ENCODE measurements at regions not wholly inside any gene's neighbourhood (a gene's known extent, or its start where the extent isn't known, plus 50 kb on each side); places are given as distances from the start of the nearest gene placed in this dataset.

- ATAC-seq (replicated peaks; ENCODE audit: extremely low read depth, poor library complexity, severe bottlenecking) (no peak), DNase-seq (ENCODE audit: low spot score in 2 of 2) (no peak)
- H3K27me3 Mint-ChIP-seq, result no peaks in the 10 kb centered on the region
Measured at GRCh38 chr2:15799432-15799827, 140.9 kb upstream of the MYCN start.

GRCh38 chr2:15800495-15801329 is 139.6 kb upstream of the MYCN start:
- no peak overlapping the region for H3K27ac Mint-ChIP-seq (ENCODE audit: low read depth)
- ATAC-seq (replicated peaks; ENCODE audit: extremely low read depth, poor library complexity, severe bottlenecking), result no peak
- no peaks in the 10 kb centered on the region for H3K9me3 Mint-ChIP-seq
- no peaks in the 10 kb centered on the region for H3K4me1 Mint-ChIP-seq
- H3K36me3 Mint-ChIP-seq (ENCODE audit: insufficient read depth), result no peaks in the 10 kb centered on the region
- no peak overlapping the region for H3K4me3 Mint-ChIP-seq
- no peak for DNase-seq (ENCODE audit: low spot score in 2 of 2)
- H3K27me3 Mint-ChIP-seq, result no peaks in the 10 kb centered on the region

More at GRCh38 chr2:15799432-15799827, 140.9 kb upstream of the MYCN start:
- Mint-ChIP-seq H3K27ac (ENCODE audit: low read depth) (no peak overlapping the region), H3K9me3 (no peaks in the 10 kb centered on the region), H3K4me1 (no peaks in the 10 kb centered on the region), H3K4me3 (no peak overlapping the region), H3K36me3 (ENCODE audit: insufficient read depth) (no peaks in the 10 kb centered on the region)

GRCh38 chr2:15801439-15801838 is 138.9 kb upstream of the MYCN start:
- Mint-ChIP-seq H3K27ac (ENCODE audit: low read depth) (no peak overlapping the region), H3K27me3 (no peaks in the 10 kb centered on the region), H3K36me3 (ENCODE audit: insufficient read depth) (peaks cover 2% of the 10 kb centered on the region), H3K4me1 (no peaks in the 10 kb centered on the region), H3K9me3 (no peaks in the 10 kb centered on the region), H3K4me3 (no peak overlapping the region)
- no peak for DNase-seq (ENCODE audit: low spot score in 2 of 2)
- ATAC-seq (replicated peaks; ENCODE audit: extremely low read depth, poor library complexity, severe bottlenecking), result no peak

- no peak for DNase-seq (ENCODE audit: low spot score in 2 of 2)
Measured at GRCh38 chr2:15801904-15802303, 138.4 kb upstream of the MYCN start.

GRCh38 chr2:15802657-15803542 is 137.4 kb upstream of the MYCN start:
- Mint-ChIP-seq H3K27me3 (no peaks in the 10 kb centered on the region), H3K4me3 (no peak overlapping the region), H3K36me3 (ENCODE audit: insufficient read depth) (peaks cover 2% of the 10 kb centered on the region), H3K4me1 (no peaks in the 10 kb centered on the region), H3K9me3 (no peaks in the 10 kb centered on the region), H3K27ac (ENCODE audit: low read depth) (no peak overlapping the region)
- no peak for DNase-seq (ENCODE audit: low spot score in 2 of 2)
- no peak for ATAC-seq (replicated peaks; ENCODE audit: extremely low read depth, poor library complexity, severe bottlenecking)

More at GRCh38 chr2:15801904-15802303, 138.4 kb upstream of the MYCN start:
- no peak for ATAC-seq (replicated peaks; ENCODE audit: extremely low read depth, poor library complexity, severe bottlenecking)
- Mint-ChIP-seq H3K36me3 (ENCODE audit: insufficient read depth) (peaks cover 2% of the 10 kb centered on the region), H3K4me3 (no peak overlapping the region), H3K9me3 (no peaks in the 10 kb centered on the region), H3K27me3 (no peaks in the 10 kb centered on the region), H3K27ac (ENCODE audit: low read depth) (no peak overlapping the region), H3K4me1 (no peaks in the 10 kb centered on the region)

- Mint-ChIP-seq H3K27ac (ENCODE audit: low read depth) (no peak overlapping the region), H3K9me3 (no peaks in the 10 kb centered on the region), H3K27me3 (peaks cover 6% of the 10 kb centered on the region), H3K4me1 (no peaks in the 10 kb centered on the region), H3K36me3 (ENCODE audit: insufficient read depth) (peaks cover 2% of the 10 kb centered on the region), H3K4me3 (no peak overlapping the region)
- DNase-seq (ENCODE audit: low spot score in 2 of 2) (no peak), ATAC-seq (replicated peaks; ENCODE audit: extremely low read depth, poor library complexity, severe bottlenecking) (no peak)
Measured at GRCh38 chr2:15803543-15804245, 136.7 kb upstream of the MYCN start.

GRCh38 chr2:15804246-15804619 is 136.1 kb upstream of the MYCN start:
- H3K27me3 Mint-ChIP-seq, result peaks cover 12% of the 10 kb centered on the region
- DNase-seq (ENCODE audit: low spot score in 2 of 2) (no peak), ATAC-seq (replicated peaks; ENCODE audit: extremely low read depth, poor library complexity, severe bottlenecking) (no peak)
- H3K4me3 Mint-ChIP-seq, result no peak overlapping the region
- no peaks in the 10 kb centered on the region for H3K4me1 Mint-ChIP-seq
- H3K9me3 Mint-ChIP-seq, result no peaks in the 10 kb centered on the region
- peaks cover 2% of the 10 kb centered on the region for H3K36me3 Mint-ChIP-seq (ENCODE audit: insufficient read depth)
- no peak overlapping the region for H3K27ac Mint-ChIP-seq (ENCODE audit: low read depth)

GRCh38 chr2:15804691-15805090 is 135.7 kb upstream of the MYCN start:
- peaks cover 13% of the 10 kb centered on the region for H3K27me3 Mint-ChIP-seq
- no peak for DNase-seq (ENCODE audit: low spot score in 2 of 2)
- no peak for ATAC-seq (replicated peaks; ENCODE audit: extremely low read depth, poor library complexity, severe bottlenecking)
- no peaks in the 10 kb centered on the region for H3K4me1 Mint-ChIP-seq
- H3K9me3 Mint-ChIP-seq, result no peaks in the 10 kb centered on the region
- H3K4me3 Mint-ChIP-seq, result no peak overlapping the region
- H3K36me3 Mint-ChIP-seq (ENCODE audit: insufficient read depth), result peaks cover 2% of the 10 kb centered on the region
- H3K27ac Mint-ChIP-seq (ENCODE audit: low read depth), result no peak overlapping the region

- Mint-ChIP-seq H3K27ac (ENCODE audit: low read depth) (no peak overlapping the region), H3K36me3 (ENCODE audit: insufficient read depth) (peaks cover 2% of the 10 kb centered on the region), H3K4me3 (no peak overlapping the region), H3K4me1 (no peaks in the 10 kb centered on the region), H3K27me3 (peaks cover 13% of the 10 kb centered on the region), H3K9me3 (no peaks in the 10 kb centered on the region)
- no peak for ATAC-seq (replicated peaks; ENCODE audit: extremely low read depth, poor library complexity, severe bottlenecking)
- no peak for DNase-seq (ENCODE audit: low spot score in 2 of 2)
Measured at GRCh38 chr2:15805206-15805605, 135.1 kb upstream of the MYCN start.

GRCh38 chr2:15805772-15806171 is 134.6 kb upstream of the MYCN start:
- H3K27me3 Mint-ChIP-seq, result peaks cover 13% of the 10 kb centered on the region

GRCh38 chr2:15806801-15807417 is 133.4 kb upstream of the MYCN start:
- Mint-ChIP-seq H3K9me3 (no peaks in the 10 kb centered on the region), H3K4me1 (no peaks in the 10 kb centered on the region), H3K4me3 (no peak overlapping the region), H3K27me3 (peaks cover 13% of the 10 kb centered on the region), H3K27ac (ENCODE audit: low read depth) (no peak overlapping the region), H3K36me3 (ENCODE audit: insufficient read depth) (peaks cover 2% of the 10 kb centered on the region)
- ATAC-seq (replicated peaks; ENCODE audit: extremely low read depth, poor library complexity, severe bottlenecking), result no peak
- no peak for DNase-seq (ENCODE audit: low spot score in 2 of 2)

More at GRCh38 chr2:15805772-15806171, 134.6 kb upstream of the MYCN start:
- no peak for DNase-seq (ENCODE audit: low spot score in 2 of 2)
- Mint-ChIP-seq H3K27ac (ENCODE audit: low read depth) (no peak overlapping the region), H3K4me3 (no peak overlapping the region), H3K9me3 (no peaks in the 10 kb centered on the region), H3K36me3 (ENCODE audit: insufficient read depth) (peaks cover 2% of the 10 kb centered on the region), H3K4me1 (no peaks in the 10 kb centered on the region)
- ATAC-seq (replicated peaks; ENCODE audit: extremely low read depth, poor library complexity, severe bottlenecking), result no peak
